Skeletal muscle tissue (tissue), 3 donors: ENCODE measurements at regions not wholly inside any gene's neighbourhood (a gene's known extent, or its start where the extent isn't known, plus 50 kb on each side); places are given as distances from the start of the nearest gene placed in this dataset.

Experiments used
- H3K27ac ChIP-seq: one replicate; pipeline ENCODE4 v1.7.0; 2013; ENCODE audit warnings: mild to moderate bottlenecking, low read depth, low read length, inconsistent platforms
- H3K27me3 ChIP-seq, 3 donors: one replicate each; pipeline ENCODE4 v1.7.0; 2013; ENCODE audit warnings: low read length in 3 of 3; ENCODE audit not compliant: control insufficient read depth in 3 of 3, insufficient read depth in 3 of 3
- H3K36me3 ChIP-seq, 3 donors: one replicate each; pipeline ENCODE4 v1.7.0; 2013; ENCODE audit warnings: low read length in 3 of 3; ENCODE audit not compliant: control insufficient read depth in 3 of 3, insufficient read depth in 3 of 3
- H3K4me1 ChIP-seq, 3 donors: one replicate each; pipeline ENCODE4 v1.7.0; 2013; ENCODE audit warnings: low read length in 3 of 3, mild to moderate bottlenecking in 3 of 3; ENCODE audit not compliant: control insufficient read depth in 3 of 3, insufficient read depth in 3 of 3
- H3K4me3 ChIP-seq, 3 donors: one replicate each; pipeline ENCODE4 v1.7.0; 2013; ENCODE audit warnings: low read length in 3 of 3
- H3K9ac ChIP-seq, 3 donors: one replicate each; pipeline ENCODE4 v1.7.0; 2013; ENCODE audit warnings: low read length in 3 of 3, mild to moderate bottlenecking in 3 of 3, moderate library complexity in 2 of 3, low read depth in 1 of 3
- H3K9me3 ChIP-seq, 3 donors: one replicate each; pipeline ENCODE4 v1.7.0; 2013; ENCODE audit warnings: low read length in 3 of 3; ENCODE audit not compliant: control insufficient read depth in 3 of 3
- donor health status: Osteomylitis.

- Histone ChIP-seq H3K36me3 (no peaks in the 10 kb centered on the region), H3K9me3 (no peaks in the 10 kb centered on the region), H3K4me1 (no peaks in the 10 kb centered on the region), H3K9ac (no peak overlapping the region), H3K27me3 (no peaks in the 10 kb centered on the region), H3K27ac (no peak overlapping the region), H3K4me3 (no peak overlapping the region)
These were observed 791.5 kb upstream of the MGAT4C start for GRCh38 chr12:87047691-87048090.

GRCh38 chr12:87039536-87039935 lies 783.3 kb upstream of the MGAT4C start:
- Histone ChIP-seq H3K9me3 (no peaks in the 10 kb centered on the region), H3K27me3 (no peaks in the 10 kb centered on the region), H3K4me1 (no peaks in the 10 kb centered on the region), H3K36me3 (no peaks in the 10 kb centered on the region), H3K4me3 (no peak overlapping the region), H3K27ac (no peak overlapping the region), H3K9ac (no peak overlapping the region)

- Histone ChIP-seq H3K27me3 (no peaks in the 10 kb centered on the region), H3K4me3 (no peak overlapping the region), H3K36me3 (no peaks in the 10 kb centered on the region), H3K9ac (no peak overlapping the region), H3K27ac (no peak overlapping the region), H3K9me3 (no peaks in the 10 kb centered on the region), H3K4me1 (no peaks in the 10 kb centered on the region)
These were observed 781.9 kb upstream of the MGAT4C start for GRCh38 chr12:87038098-87038497.

GRCh38 chr12:87025976-87026375 lies 769.8 kb upstream of the MGAT4C start:
- no peaks in the 10 kb centered on the region for H3K9me3 ChIP-seq
- H3K4me1 ChIP-seq = no peaks in the 10 kb centered on the region
- no peak overlapping the region for H3K9ac ChIP-seq
- no peak overlapping the region for H3K4me3 ChIP-seq
- no peak overlapping the region for H3K27ac ChIP-seq
- H3K27me3 ChIP-seq = no peaks in the 10 kb centered on the region
- no peaks in the 10 kb centered on the region for H3K36me3 ChIP-seq

- H3K36me3 ChIP-seq = no peaks in the 10 kb centered on the region
These were observed 765.2 kb upstream of the MGAT4C start for GRCh38 chr12:87021400-87021799.

GRCh38 chr12:87020071-87020470 lies 763.9 kb upstream of the MGAT4C start:
- no peaks in the 10 kb centered on the region for H3K36me3 ChIP-seq
- H3K27ac ChIP-seq = no peak overlapping the region
- H3K9ac ChIP-seq = no peak overlapping the region
- H3K4me3 ChIP-seq = no peak overlapping the region
- H3K9me3 ChIP-seq = peaks cover 0 to 2% (median 0%) of the 10 kb centered on the region in 3 donors
- no peaks in the 10 kb centered on the region for H3K4me1 ChIP-seq
- H3K27me3 ChIP-seq = no peaks in the 10 kb centered on the region

More at GRCh38 chr12:87021400-87021799, 765.2 kb upstream of the MGAT4C start:
- peaks cover 0 to 2% (median 0%) of the 10 kb centered on the region in 3 donors for H3K9me3 ChIP-seq
- H3K4me3 ChIP-seq = no peak overlapping the region
- no peak overlapping the region for H3K9ac ChIP-seq
- no peaks in the 10 kb centered on the region for H3K27me3 ChIP-seq
- H3K27ac ChIP-seq = no peak overlapping the region
- H3K4me1 ChIP-seq = no peaks in the 10 kb centered on the region

- Histone ChIP-seq H3K27ac (no peak overlapping the region), H3K27me3 (no peaks in the 10 kb centered on the region), H3K36me3 (no peaks in the 10 kb centered on the region), H3K4me3 (no peak overlapping the region), H3K9me3 (peaks cover 0 to under 1% (median 0%) of the 10 kb centered on the region in 3 donors), H3K9ac (no peak overlapping the region), H3K4me1 (no peaks in the 10 kb centered on the region)
These were observed 759.2 kb upstream of the MGAT4C start for GRCh38 chr12:87015352-87015751.

GRCh38 chr12:87008785-87009384 lies 752.7 kb upstream of the MGAT4C start:
- H3K27me3 ChIP-seq = no peaks in the 10 kb centered on the region
- H3K36me3 ChIP-seq = no peaks in the 10 kb centered on the region
- H3K9ac ChIP-seq = no peak overlapping the region
- no peak overlapping the region for H3K4me3 ChIP-seq
- no peaks in the 10 kb centered on the region for H3K4me1 ChIP-seq
- H3K27ac ChIP-seq = no peak overlapping the region
- H3K9me3 ChIP-seq = no peaks in the 10 kb centered on the region

GRCh38 chr12:87001102-87001501 lies 744.9 kb upstream of the MGAT4C start:
- Histone ChIP-seq H3K9ac (no peak overlapping the region), H3K4me1 (no peaks in the 10 kb centered on the region), H3K36me3 (no peaks in the 10 kb centered on the region), H3K27me3 (no peaks in the 10 kb centered on the region), H3K4me3 (no peak overlapping the region), H3K27ac (no peak overlapping the region), H3K9me3 (peaks cover 0 to 3% (median 0%) of the 10 kb centered on the region in 3 donors)

GRCh38 chr12:86985298-86985697 lies 729.1 kb upstream of the MGAT4C start:
- H3K27me3 ChIP-seq = no peaks in the 10 kb centered on the region
- no peak overlapping the region for H3K27ac ChIP-seq
- no peaks in the 10 kb centered on the region for H3K9me3 ChIP-seq
- no peak overlapping the region for H3K9ac ChIP-seq
- H3K4me3 ChIP-seq = no peak overlapping the region
- no peaks in the 10 kb centered on the region for H3K4me1 ChIP-seq
- no peaks in the 10 kb centered on the region for H3K36me3 ChIP-seq
